Ishikawa (cell line): ENCODE measurements at regions not wholly inside any gene's neighbourhood (a gene's known extent, or its start where the extent isn't known, plus 50 kb on each side); places are given as distances from the start of the nearest gene placed in this dataset.

Experiments
- CREB1 ChIP-seq: IDR thresholded peaks from 2 replicates; pipeline ENCODE4 v1.6.1; 2012; ENCODE audit warnings: low read depth
- FOXM1 ChIP-seq: IDR thresholded peaks from 2 replicates; pipeline ENCODE4 v1.6.1; 2012; ENCODE audit warnings: low read depth, borderline replicate concordance
- NFIC ChIP-seq: IDR thresholded peaks from 2 replicates; pipeline ENCODE4 v1.6.1; 2012
- RAD21 ChIP-seq: IDR thresholded peaks from 2 replicates; pipeline ENCODE4 v1.6.1; 2012; ENCODE audit warnings: low read depth
- TAF1 ChIP-seq: IDR thresholded peaks from 2 replicates; pipeline ENCODE4 v1.6.1; 2012; ENCODE audit warnings: low read depth, mild to moderate bottlenecking
- YY1 ChIP-seq: IDR thresholded peaks from 2 replicates; pipeline ENCODE4 v1.6.1; 2012; ENCODE audit warnings: low read depth
- TF ChIP-seq, protein P1 (sequence below): IDR thresholded peaks from 2 replicates; pipeline ENCODE4 v1.6.1; 2012
- TF ChIP-seq, protein P2 (sequence below): IDR thresholded peaks from 2 replicates; pipeline ENCODE4 v1.6.1; 2012; ENCODE audit warnings: low read depth, mild to moderate bottlenecking

DNA sequence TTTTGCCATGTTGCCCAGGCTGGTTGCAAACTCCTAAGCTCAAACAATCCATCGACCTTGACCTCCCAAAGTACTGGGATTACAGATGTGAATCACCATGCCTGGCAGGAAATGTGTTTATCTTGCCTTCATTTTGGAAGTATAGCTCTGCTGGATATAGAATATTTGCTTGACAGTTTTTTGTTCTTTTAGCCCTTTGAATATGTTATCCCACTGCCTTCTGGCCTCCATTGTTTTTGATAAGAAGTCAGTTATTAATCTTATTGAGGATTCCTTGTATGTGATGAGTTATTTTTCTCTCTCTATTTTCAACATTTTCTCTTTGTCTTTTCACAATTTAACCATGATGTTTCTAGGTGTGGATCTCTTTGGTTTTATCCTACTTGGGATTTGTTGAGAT lies 112.9 kb upstream of the RAB3GAP2 start:
- TF ChIP-seq TAF1 (no peak), CREB1 (no peak), RAD21 (no peak), YY1 (no peak), NFIC (no peak), FOXM1 (no peak)
- TF ChIP-seq, protein P1, sequence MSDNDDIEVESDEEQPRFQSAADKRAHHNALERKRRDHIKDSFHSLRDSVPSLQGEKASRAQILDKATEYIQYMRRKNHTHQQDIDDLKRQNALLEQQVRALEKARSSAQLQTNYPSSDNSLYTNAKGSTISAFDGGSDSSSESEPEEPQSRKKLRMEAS = no peak
- TF ChIP-seq, protein P2, sequence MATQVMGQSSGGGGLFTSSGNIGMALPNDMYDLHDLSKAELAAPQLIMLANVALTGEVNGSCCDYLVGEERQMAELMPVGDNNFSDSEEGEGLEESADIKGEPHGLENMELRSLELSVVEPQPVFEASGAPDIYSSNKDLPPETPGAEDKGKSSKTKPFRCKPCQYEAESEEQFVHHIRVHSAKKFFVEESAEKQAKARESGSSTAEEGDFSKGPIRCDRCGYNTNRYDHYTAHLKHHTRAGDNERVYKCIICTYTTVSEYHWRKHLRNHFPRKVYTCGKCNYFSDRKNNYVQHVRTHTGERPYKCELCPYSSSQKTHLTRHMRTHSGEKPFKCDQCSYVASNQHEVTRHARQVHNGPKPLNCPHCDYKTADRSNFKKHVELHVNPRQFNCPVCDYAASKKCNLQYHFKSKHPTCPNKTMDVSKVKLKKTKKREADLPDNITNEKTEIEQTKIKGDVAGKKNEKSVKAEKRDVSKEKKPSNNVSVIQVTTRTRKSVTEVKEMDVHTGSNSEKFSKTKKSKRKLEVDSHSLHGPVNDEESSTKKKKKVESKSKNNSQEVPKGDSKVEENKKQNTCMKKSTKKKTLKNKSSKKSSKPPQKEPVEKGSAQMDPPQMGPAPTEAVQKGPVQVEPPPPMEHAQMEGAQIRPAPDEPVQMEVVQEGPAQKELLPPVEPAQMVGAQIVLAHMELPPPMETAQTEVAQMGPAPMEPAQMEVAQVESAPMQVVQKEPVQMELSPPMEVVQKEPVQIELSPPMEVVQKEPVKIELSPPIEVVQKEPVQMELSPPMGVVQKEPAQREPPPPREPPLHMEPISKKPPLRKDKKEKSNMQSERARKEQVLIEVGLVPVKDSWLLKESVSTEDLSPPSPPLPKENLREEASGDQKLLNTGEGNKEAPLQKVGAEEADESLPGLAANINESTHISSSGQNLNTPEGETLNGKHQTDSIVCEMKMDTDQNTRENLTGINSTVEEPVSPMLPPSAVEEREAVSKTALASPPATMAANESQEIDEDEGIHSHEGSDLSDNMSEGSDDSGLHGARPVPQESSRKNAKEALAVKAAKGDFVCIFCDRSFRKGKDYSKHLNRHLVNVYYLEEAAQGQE = no peak
